GM23338 (cell line): ENCODE measurements at regions not wholly inside any gene's neighbourhood (a gene's known extent, or its start where the extent isn't known, plus 50 kb on each side); places are given as distances from the start of the nearest gene placed in this dataset.

Experiments used
- ATAC-seq: fragments of 200-7000 bp; cut with Tn5 transposase; 3 replicates; pipeline ENCODE4 v1.9.1; 2020
- DNase-seq: peaks from one replicate; pipeline ENCODE4 v3.0.0-alpha.2; 2015; ENCODE audit warnings: low spot score
- H2AFZ ChIP-seq: fragments of 200-600 bp; sonication (generic); 2 replicates; pipeline ENCODE4 v1.8.0; 2016; ENCODE audit warnings: antibody characterized with exemption, mild to moderate bottlenecking, moderate library complexity
- H3F3A ChIP-seq: fragments of 200-600 bp; sonication (generic); replicated peaks from 2 replicates; pipeline ENCODE4 v1.8.0; 2017; ENCODE audit warnings: antibody characterized with exemption, mixed run types, low read depth
- H3K27ac ChIP-seq: fragments of 200-600 bp; sonication (generic); 2 replicates; pipeline ENCODE4 v1.6.1; 2016; ENCODE audit warnings: low read depth
- H3K27me3 ChIP-seq: fragments of 200-600 bp; sonication (generic); 2 replicates; pipeline ENCODE4 v1.8.0; 2016; ENCODE audit warnings: mild to moderate bottlenecking, mixed run types, moderate library complexity; ENCODE audit not compliant: insufficient read depth
- H3K36me3 ChIP-seq: fragments of 200-600 bp; sonication (generic); 2 replicates; pipeline ENCODE4 v1.8.0; 2016; ENCODE audit warnings: mild to moderate bottlenecking; ENCODE audit not compliant: insufficient read depth
- H3K4me1 ChIP-seq: fragments of 200-600 bp; sonication (generic); 2 replicates; pipeline ENCODE4 v1.8.0; 2016; ENCODE audit warnings: mild to moderate bottlenecking, moderate library complexity; ENCODE audit not compliant: insufficient read depth
- H3K4me2 ChIP-seq: fragments of 200-600 bp; sonication (generic); 2 replicates; pipeline ENCODE4 v1.7.1; 2017; ENCODE audit warnings: mixed run types
- H3K4me3 ChIP-seq: fragments of 200-600 bp; sonication (generic); 2 replicates; pipeline ENCODE4 v1.6.1; 2016; ENCODE audit warnings: mixed run types
- H3K79me2 ChIP-seq: fragments of 200-600 bp; sonication (generic); replicated peaks from 2 replicates; pipeline ENCODE4 v1.8.0; 2017; ENCODE audit warnings: mild to moderate bottlenecking; ENCODE audit not compliant: insufficient read depth
- H3K9me2 ChIP-seq: fragments of 200-600 bp; sonication (generic); 2 replicates; pipeline ENCODE4 v1.8.0; 2017; ENCODE audit not compliant: insufficient read depth
- H4K20me1 ChIP-seq: fragments of 200-600 bp; sonication (generic); replicated peaks from 2 replicates; pipeline ENCODE4 v1.8.0; 2017; ENCODE audit warnings: mild to moderate bottlenecking; ENCODE audit not compliant: insufficient read depth
- H3K27ac Mint-ChIP-seq: 2 replicates; pipeline ENCODE4 v1.8.0; 2020; ENCODE audit warnings: inconsistent platforms, mild to moderate bottlenecking, moderate library complexity, mixed read lengths
- H3K27me3 Mint-ChIP-seq: 3 replicates; pipeline ENCODE4 v1.8.0; 2022; ENCODE audit warnings: low read depth, mild to moderate bottlenecking, moderate library complexity, mixed read lengths, inconsistent platforms; ENCODE audit not compliant: insufficient read depth, poor library complexity
- H3K36me3 Mint-ChIP-seq: 3 replicates; pipeline ENCODE4 v1.8.0; 2021; ENCODE audit warnings: low read depth, mild to moderate bottlenecking, inconsistent platforms, moderate library complexity, mixed read lengths
- H3K4me1 Mint-ChIP-seq: 3 replicates; pipeline ENCODE4 v1.8.0; 2020; ENCODE audit warnings: mild to moderate bottlenecking, inconsistent platforms, mixed read lengths
- H3K4me3 Mint-ChIP-seq: 3 replicates; pipeline ENCODE4 v1.8.0; 2021; ENCODE audit warnings: moderate library complexity, mild to moderate bottlenecking, inconsistent platforms, mixed read lengths
- H3K9me3 Mint-ChIP-seq: 3 replicates; pipeline ENCODE4 v1.8.0; 2020; ENCODE audit warnings: moderate library complexity, mild to moderate bottlenecking, inconsistent platforms, mixed read lengths
- CREB1 ChIP-seq: fragments of 250-450 bp; sonication (Bioruptor Pico); IDR thresholded peaks from 2 replicates; pipeline ENCODE4 v1.5.0; 2020; ENCODE audit warnings: low read depth, mild to moderate bottlenecking, moderate library complexity
- CTCF ChIP-seq, 2 experiments: fragments of 200-600 bp in 1 of 2; sonication (generic) in 1 of 2; conservative IDR thresholded peaks; 2 replicates each; pipeline versions ENCODE4 v1.5.1 to v1.6.1; 2016 to 2017; ENCODE audit warnings: antibody characterized with exemption in 2 of 2, low read depth in 2 of 2, mild to moderate bottlenecking in 2 of 2, moderate library complexity in 1 of 2
- ETS1 ChIP-seq: IDR thresholded peaks from 2 replicates; pipeline ENCODE4 v1.6.1; 2016; ENCODE audit warnings: antibody characterized with exemption
- EZH2 ChIP-seq: fragments of 200-600 bp; sonication (generic); IDR thresholded peaks from one replicate; pipeline ENCODE4 v1.8.0; 2017; ENCODE audit warnings: antibody characterized with exemption, mild to moderate bottlenecking, low read depth; ENCODE audit not compliant: unreplicated experiment
- EZH2phosphoT487 ChIP-seq: fragments of 200-600 bp; sonication (generic); IDR thresholded peaks from one replicate; pipeline ENCODE4 v1.8.1; 2018; ENCODE audit warnings: antibody characterized with exemption; ENCODE audit not compliant: unreplicated experiment
- JUNB ChIP-seq: IDR thresholded peaks from one replicate; pipeline ENCODE4 v1.6.1; 2016; ENCODE audit warnings: antibody characterized with exemption; ENCODE audit not compliant: unreplicated experiment
- NANOG ChIP-seq: IDR thresholded peaks from 2 replicates; pipeline ENCODE4 v1.6.1; 2016; ENCODE audit warnings: antibody characterized with exemption, borderline replicate concordance
- POLR2AphosphoS5 ChIP-seq: IDR thresholded peaks from 2 replicates; pipeline ENCODE4 v1.6.1; 2016; ENCODE audit warnings: antibody characterized with exemption, low read depth
- REST ChIP-seq: IDR thresholded peaks from one replicate; pipeline ENCODE4 v1.6.1; 2018; ENCODE audit warnings: antibody characterized with exemption; ENCODE audit not compliant: unreplicated experiment
- STAT1 ChIP-seq: IDR thresholded peaks from one replicate; pipeline ENCODE4 v1.6.1; 2016; ENCODE audit warnings: antibody characterized with exemption; ENCODE audit not compliant: unreplicated experiment
- ZNF114 ChIP-seq: fragments of 250-450 bp; sonication (Bioruptor Pico); IDR thresholded peaks from 2 replicates; pipeline ENCODE4 v1.5.0; 2020; ENCODE audit warnings: mild to moderate bottlenecking, moderate library complexity
- ZNF331 ChIP-seq: fragments of 250-450 bp; sonication (Bioruptor Pico); IDR thresholded peaks from 2 replicates; pipeline ENCODE4 v1.5.0; 2020; ENCODE audit warnings: low read depth, mild to moderate bottlenecking, moderate library complexity
- ZNF462 ChIP-seq: fragments of 250-450 bp; sonication (Bioruptor Pico); IDR thresholded peaks from 2 replicates; pipeline ENCODE4 v1.5.0; 2020; ENCODE audit warnings: mild to moderate bottlenecking, moderate library complexity

- Histone ChIP-seq H3K4me1 (0 out of 2 replicates have a peak, but pooled peaks cover 5% of the 10 kb centered on the region), H2AFZ (no peak overlapping the region), H3K27me3 (no peaks in the 10 kb centered on the region), H3K4me3 (no peak overlapping the region), H3K36me3 (no peaks in the 10 kb centered on the region), H3K27ac (no peak overlapping the region), H3K79me2 (no peaks in the 10 kb centered on the region), H3F3A (no peaks in the 10 kb centered on the region), H3K4me2 (no peak overlapping the region), H3K9me2 (0 out of 2 replicates have a peak, but pooled peaks cover 8% of the 10 kb centered on the region), H4K20me1 (no peaks in the 10 kb centered on the region)
- peaks cover 6% of the 10 kb centered on the region; the same call in 2 of the 3 replicates for H3K9me3 Mint-ChIP-seq
- no peak for DNase-seq
- no peak for ATAC-seq
- no peak overlapping the region for H3K4me3 Mint-ChIP-seq
- H3K27ac Mint-ChIP-seq: no peak overlapping the region
- peaks cover 5% of the 10 kb centered on the region for H3K27me3 Mint-ChIP-seq
- TF ChIP-seq EZH2 (no peak), ETS1 (no peak), ZNF331 (CRISPR knock-in tag) (no peak), EZH2phosphoT487 (no peak), NANOG (no peak), CREB1 (CRISPR knock-in tag) (no peak), REST (no peak), CTCF (conservative IDR thresholded peaks at IDR 0.05; ENCODE audit: low read depth in 2 of 2) (no peak), POLR2AphosphoS5 (no peak), JUNB (no peak), ZNF114 (CRISPR knock-in tag) (no peak), STAT1 (no peak), ZNF462 (CRISPR knock-in tag) (no peak)
- peaks cover 10% of the 10 kb centered on the region for H3K4me1 Mint-ChIP-seq
- H3K36me3 Mint-ChIP-seq: no peaks in the 10 kb centered on the region
Observed at GRCh38 chr11:91086028-91086427, 863.2 kb upstream of the CHORDC1 start.
